ENCODE measurements at regions not wholly inside any gene's neighbourhood (a gene's known extent, or its start where the extent isn't known, plus 50 kb on each side); places are given as distances from the start of the nearest gene placed in this dataset.

DNA sequence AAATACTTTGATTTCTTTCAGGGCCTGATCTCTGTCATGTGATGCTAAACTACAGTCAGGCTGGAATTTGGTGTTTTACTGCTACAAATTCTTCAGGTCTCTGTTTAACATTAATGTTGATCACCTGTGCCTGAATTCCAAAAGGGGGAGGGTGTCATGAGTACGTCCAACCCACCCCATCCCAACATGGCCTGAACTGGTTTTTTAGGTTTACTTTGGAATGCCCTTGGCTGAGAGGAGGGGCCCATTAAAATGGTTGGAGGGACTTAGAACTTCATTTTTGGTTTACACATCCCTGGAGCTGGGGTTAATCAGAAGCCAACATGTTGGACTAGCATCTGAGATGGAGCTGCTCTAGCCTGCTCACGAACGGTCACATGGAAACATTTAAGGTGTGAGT is 60.8 kb upstream of the CFAP46 start:
- intact Hi-C loops (cut with micrococcal nuclease) = no loop called here
- no peak overlapping the region for H3K27ac ChIP-seq (ENCODE audit: low read depth in 1 of 2, low read length in 2 of 2)
- no peak for DNase-seq
- H3K9ac ChIP-seq (ENCODE audit: insufficient read depth, low read length, poor library complexity, severe bottlenecking) = no peak overlapping the region
- Mint-ChIP-seq H3K4me1 (peaks cover 7% of the 10 kb centered on the region), H3K36me3 (no peaks in the 10 kb centered on the region), H3K9me3 (peaks cover 0 to 1% (median 0%) of the 10 kb centered on the region in 7 donors), H3K27me3 (ENCODE audit: low read depth in 3 of 3) (peaks cover 6 to 23% (median 19%) of the 10 kb centered on the region in 3 donors), H3K27ac (no peak overlapping the region), H3K4me3 (no peak overlapping the region)
- no peaks in the 10 kb centered on the region for H3K36me3 ChIP-seq (replicated peaks in 1 of 2; ENCODE audit: control insufficient read depth in 1 of 2, insufficient read depth in 2 of 2, low read length in 2 of 2)
- peaks cover under 1 to 18% of the 10 kb centered on the region in 2 donors for H3K4me1 ChIP-seq (ENCODE audit: control insufficient read depth in 1 of 2, insufficient read depth in 2 of 2, low read length in 2 of 2)
- WGBS (ENCODE audit: insufficient coverage) = 100% methylated on average over 2 of the region's 3 CpGs
- H3K4me2 ChIP-seq (replicated peaks; ENCODE audit: extremely low read depth, low read length, poor library complexity, severe bottlenecking) = no peak overlapping the region
- TF ChIP-seq, protein P1, sequence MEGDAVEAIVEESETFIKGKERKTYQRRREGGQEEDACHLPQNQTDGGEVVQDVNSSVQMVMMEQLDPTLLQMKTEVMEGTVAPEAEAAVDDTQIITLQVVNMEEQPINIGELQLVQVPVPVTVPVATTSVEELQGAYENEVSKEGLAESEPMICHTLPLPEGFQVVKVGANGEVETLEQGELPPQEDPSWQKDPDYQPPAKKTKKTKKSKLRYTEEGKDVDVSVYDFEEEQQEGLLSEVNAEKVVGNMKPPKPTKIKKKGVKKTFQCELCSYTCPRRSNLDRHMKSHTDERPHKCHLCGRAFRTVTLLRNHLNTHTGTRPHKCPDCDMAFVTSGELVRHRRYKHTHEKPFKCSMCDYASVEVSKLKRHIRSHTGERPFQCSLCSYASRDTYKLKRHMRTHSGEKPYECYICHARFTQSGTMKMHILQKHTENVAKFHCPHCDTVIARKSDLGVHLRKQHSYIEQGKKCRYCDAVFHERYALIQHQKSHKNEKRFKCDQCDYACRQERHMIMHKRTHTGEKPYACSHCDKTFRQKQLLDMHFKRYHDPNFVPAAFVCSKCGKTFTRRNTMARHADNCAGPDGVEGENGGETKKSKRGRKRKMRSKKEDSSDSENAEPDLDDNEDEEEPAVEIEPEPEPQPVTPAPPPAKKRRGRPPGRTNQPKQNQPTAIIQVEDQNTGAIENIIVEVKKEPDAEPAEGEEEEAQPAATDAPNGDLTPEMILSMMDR (IDR thresholded peaks at IDR 0.05) = no peak
- H3K27me3 ChIP-seq (ENCODE audit: control insufficient read depth in 2 of 2, insufficient read depth in 2 of 2, low read length in 2 of 2) = peaks cover 0 to 3% of the 10 kb centered on the region in 2 donors
- H3K4me3 ChIP-seq (replicated peaks in 1 of 3; ENCODE audit: low read depth in 2 of 3, low read length in 3 of 3) = no peak overlapping the region
- no peaks in the 10 kb centered on the region for H3K9me3 ChIP-seq (replicated peaks in 1 of 2; ENCODE audit: control insufficient read depth in 1 of 2, insufficient read depth in 1 of 2, low read length in 2 of 2)
- H2AFZ ChIP-seq (ENCODE audit: insufficient read depth, low read depth, low read length, poor library complexity, severe bottlenecking) = no peak overlapping the region
- no peaks in the 10 kb centered on the region for H3K79me2 ChIP-seq (ENCODE audit: insufficient read depth, low read length)
- H4K20me1 ChIP-seq (ENCODE audit: insufficient read depth, low read length) = no peaks in the 10 kb centered on the region

GRCh38 chr10:133002685-133003084 is 60.3 kb upstream of the CFAP46 start:
- Mint-ChIP-seq H3K9me3 (peaks cover 0 to 2% (median 0%) of the 10 kb centered on the region in 7 donors), H3K27ac (no peak overlapping the region)
- 88% methylated on average over 2 of the region's 2 CpGs for WGBS (ENCODE audit: insufficient coverage)

More at GRCh38 chr10:133002685-133003084, 60.3 kb upstream of the CFAP46 start:
- Histone ChIP-seq H3K79me2 (ENCODE audit: insufficient read depth, low read length) (no peaks in the 10 kb centered on the region), H3K27ac (ENCODE audit: low read depth in 1 of 2, low read length in 2 of 2) (no peak overlapping the region), H3K9me3 (replicated peaks in 1 of 2; ENCODE audit: control insufficient read depth in 1 of 2, insufficient read depth in 1 of 2, low read length in 2 of 2) (no peaks in the 10 kb centered on the region), H3K4me1 (ENCODE audit: control insufficient read depth in 1 of 2, insufficient read depth in 2 of 2, low read length in 2 of 2) (peaks cover 0 to 15% of the 10 kb centered on the region in 2 donors), H2AFZ (ENCODE audit: insufficient read depth, low read depth, low read length, poor library complexity, severe bottlenecking) (no peak overlapping the region), H4K20me1 (ENCODE audit: insufficient read depth, low read length) (no peaks in the 10 kb centered on the region), H3K4me3 (replicated peaks in 1 of 3; ENCODE audit: low read depth in 2 of 3, low read length in 3 of 3) (no peak overlapping the region), H3K4me2 (replicated peaks; ENCODE audit: extremely low read depth, low read length, poor library complexity, severe bottlenecking) (no peak overlapping the region), H3K9ac (ENCODE audit: insufficient read depth, low read length, poor library complexity, severe bottlenecking) (no peak overlapping the region), H3K36me3 (replicated peaks in 1 of 2; ENCODE audit: control insufficient read depth in 1 of 2, insufficient read depth in 2 of 2, low read length in 2 of 2) (no peaks in the 10 kb centered on the region), H3K27me3 (ENCODE audit: control insufficient read depth in 2 of 2, insufficient read depth in 2 of 2, low read length in 2 of 2) (peaks cover 0 to 3% of the 10 kb centered on the region in 2 donors)
- no peak overlapping the region for H3K4me3 Mint-ChIP-seq
- intact Hi-C loops (cut with micrococcal nuclease) = no loop called here
- no peaks in the 10 kb centered on the region for H3K36me3 Mint-ChIP-seq
- H3K27me3 Mint-ChIP-seq (ENCODE audit: low read depth in 3 of 3) = peaks cover 6 to 23% (median 19%) of the 10 kb centered on the region in 3 donors
- no peak for DNase-seq
- TF ChIP-seq, protein P1 (IDR thresholded peaks at IDR 0.05) = no peak
- peaks cover 7% of the 10 kb centered on the region for H3K4me1 Mint-ChIP-seq

Measured in CD14-positive monocyte (primary cell).